Choroid plexus epithelial cell (primary cell): ENCODE measurements at regions not wholly inside any gene's neighbourhood (a gene's known extent, or its start where the extent isn't known, plus 50 kb on each side); places are given as distances from the start of the nearest gene placed in this dataset.

Experiments used
- DNase-seq: peaks from one replicate; pipeline ENCODE4 v3.0.0-alpha.2; 2010; ENCODE audit warnings: low read depth
- H3K4me3 ChIP-seq: 2 replicates; pipeline ENCODE4 v1.5.1; 2011; ENCODE audit warnings: low read depth, mild to moderate bottlenecking, control low read depth, low read length, moderate library complexity
- CTCF ChIP-seq: conservative IDR thresholded peaks from 2 replicates; pipeline ENCODE4 v1.5.1; 2011; ENCODE audit warnings: low read depth, mild to moderate bottlenecking, control low read depth, inconsistent platforms, low read length, moderate library complexity

GRCh38 chr11:104259121-104259610, 95.2 kb upstream of the PDGFD start:
- H3K4me3 ChIP-seq, result no peak overlapping the region
- TF ChIP-seq CTCF, result no peak
- no peak for DNase-seq

GRCh38 chr11:104256525-104256924, 92.6 kb upstream of the PDGFD start:
- peak; percentile 56 for TF ChIP-seq CTCF
- peak; percentile 70 for DNase-seq
- no peak overlapping the region for H3K4me3 ChIP-seq

- DNase-seq, result peak; percentile 67
- no peak overlapping the region for H3K4me3 ChIP-seq
- TF ChIP-seq CTCF, result peak; percentile 92
Observed at GRCh38 chr11:104254347-104254746, 90.4 kb upstream of the PDGFD start.

GRCh38 chr11:104246590-104246989, 82.6 kb upstream of the PDGFD start:
- no peak for DNase-seq
- H3K4me3 ChIP-seq, result no peak overlapping the region

GRCh38 chr11:104238916-104239315, 75.0 kb upstream of the PDGFD start:
- no peak overlapping the region for H3K4me3 ChIP-seq
- no peak for DNase-seq
- no peak for TF ChIP-seq CTCF

More at GRCh38 chr11:104246590-104246989, 82.6 kb upstream of the PDGFD start:
- TF ChIP-seq CTCF, result no peak

GRCh38 chr11:104225047-104225446, 61.1 kb upstream of the PDGFD start:
- no peak for DNase-seq
- TF ChIP-seq CTCF, result no peak
- no peak overlapping the region for H3K4me3 ChIP-seq

GRCh38 chr11:104222464-104222863, 58.5 kb upstream of the PDGFD start:
- TF ChIP-seq CTCF, result no peak
- H3K4me3 ChIP-seq, result no peak overlapping the region
- no peak for DNase-seq
